H9 (cell line): ENCODE measurements at regions not wholly inside any gene's neighbourhood (a gene's known extent, or its start where the extent isn't known, plus 50 kb on each side); places are given as distances from the start of the nearest gene placed in this dataset.

ENCODE experiments used
- DNase-seq: peaks from one replicate; pipeline ENCODE4 v3.0.0-alpha.2; 2017
- H2AFZ ChIP-seq: one replicate; pipeline ENCODE4 v1.6.1; 2013; ENCODE audit warnings: mild to moderate bottlenecking, low read length, control low read depth, moderate library complexity
- H2AK5ac ChIP-seq: 2 replicates; pipeline ENCODE4 v1.6.1; 2013; ENCODE audit warnings: low read length, control low read depth, mixed read lengths; ENCODE audit not compliant: insufficient read length
- H2BK120ac ChIP-seq: one replicate; pipeline ENCODE4 v1.6.1; 2013; ENCODE audit warnings: low read depth, mild to moderate bottlenecking, low read length, control low read depth, inconsistent platforms; ENCODE audit not compliant: poor library complexity, severe bottlenecking
- H2BK12ac ChIP-seq: 2 replicates; pipeline ENCODE4 v1.6.1; 2013; ENCODE audit warnings: low read length, control low read depth, mixed read lengths, low read depth; ENCODE audit not compliant: insufficient read length
- H2BK15ac ChIP-seq: 2 replicates; pipeline ENCODE4 v1.6.1; 2013; ENCODE audit warnings: low read depth, low read length, control low read depth
- H2BK20ac ChIP-seq: one replicate; pipeline ENCODE4 v1.6.1; 2013; ENCODE audit warnings: low read depth, mild to moderate bottlenecking, low read length, control low read depth, inconsistent platforms; ENCODE audit not compliant: poor library complexity, severe bottlenecking
- H2BK5ac ChIP-seq: 2 replicates; pipeline ENCODE4 v1.6.1; 2013; ENCODE audit warnings: low read length, control low read depth, mixed read lengths; ENCODE audit not compliant: insufficient read length
- H3K14ac ChIP-seq: 2 replicates; pipeline ENCODE4 v1.6.1; 2013; ENCODE audit warnings: low read length, control low read depth; ENCODE audit not compliant: insufficient read depth
- H3K18ac ChIP-seq: 2 replicates; pipeline ENCODE4 v1.6.1; 2013; ENCODE audit warnings: low read depth, mild to moderate bottlenecking, mixed read lengths, low read length, control low read depth; ENCODE audit not compliant: insufficient read length
- H3K23ac ChIP-seq: 2 replicates; pipeline ENCODE4 v1.6.1; 2013; ENCODE audit warnings: low read length, control low read depth, mixed read lengths, low read depth; ENCODE audit not compliant: insufficient read length
- H3K23me2 ChIP-seq: 2 replicates; pipeline ENCODE4 v1.6.1; 2013; ENCODE audit warnings: low read depth, mild to moderate bottlenecking, mixed read lengths, low read length, control low read depth; ENCODE audit not compliant: insufficient read length, poor library complexity, severe bottlenecking
- H3K27ac ChIP-seq: 2 replicates; pipeline ENCODE4 v1.5.1; 2013; ENCODE audit warnings: low read length, control low read depth, mixed read lengths, low read depth; ENCODE audit not compliant: insufficient read length
- H3K27me3 ChIP-seq: 2 replicates; pipeline ENCODE4 v1.6.1; 2013; ENCODE audit warnings: low read length, control low read depth, inconsistent platforms; ENCODE audit not compliant: insufficient read depth
- H3K4ac ChIP-seq: 2 replicates; pipeline ENCODE4 v1.6.1; 2013; ENCODE audit warnings: low read depth, mild to moderate bottlenecking, control low read depth, inconsistent platforms, low read length, moderate library complexity
- H3K4me1 ChIP-seq: 2 replicates; pipeline ENCODE4 v1.6.1; 2013; ENCODE audit warnings: low read length, control low read depth, inconsistent platforms; ENCODE audit not compliant: insufficient read depth
- H3K4me2 ChIP-seq: 2 replicates; pipeline ENCODE4 v1.6.1; 2013; ENCODE audit warnings: low read length, control low read depth, mixed read lengths; ENCODE audit not compliant: insufficient read length, insufficient read depth
- H3K56ac ChIP-seq: 2 replicates; pipeline ENCODE4 v1.6.1; 2013; ENCODE audit warnings: low read depth, mild to moderate bottlenecking, mixed read lengths, low read length, control low read depth; ENCODE audit not compliant: insufficient read length
- H3K79me1 ChIP-seq: 2 replicates; pipeline ENCODE4 v1.6.1; 2013; ENCODE audit warnings: low read depth, mild to moderate bottlenecking, moderate library complexity, low read length, control low read depth, inconsistent platforms; ENCODE audit not compliant: insufficient read depth, poor library complexity, severe bottlenecking
- H3K79me2 ChIP-seq: 2 replicates; pipeline ENCODE4 v1.6.1; 2013; ENCODE audit warnings: low read length, control low read depth, inconsistent platforms; ENCODE audit not compliant: insufficient read depth
- H3K9ac ChIP-seq: 2 replicates; pipeline ENCODE4 v1.6.1; 2013; ENCODE audit warnings: low read length, control low read depth, mixed read lengths; ENCODE audit not compliant: insufficient read length; ENCODE audit errors: extremely low read depth
- H3K9me3 ChIP-seq: one replicate; pipeline ENCODE4 v1.6.1; 2013; ENCODE audit warnings: low read depth, low read length, inconsistent platforms; ENCODE audit not compliant: control insufficient read depth
- H3T11ph ChIP-seq: one replicate; pipeline ENCODE4 v1.6.1; 2013; ENCODE audit warnings: mild to moderate bottlenecking, low read length, control low read depth, inconsistent platforms
- H4K20me1 ChIP-seq: one replicate; pipeline ENCODE4 v1.6.1; 2013; ENCODE audit not compliant: control insufficient read depth, insufficient read length, insufficient read depth
- H4K5ac ChIP-seq: 2 replicates; pipeline ENCODE4 v1.6.1; 2013; ENCODE audit warnings: low read depth, mild to moderate bottlenecking, mixed read lengths, low read length, control low read depth; ENCODE audit not compliant: insufficient read length
- H4K8ac ChIP-seq: replicated peaks from 2 replicates; pipeline ENCODE4 v1.6.1; 2013; ENCODE audit warnings: low read length, control low read depth, mixed read lengths, low read depth; ENCODE audit not compliant: insufficient read length
- H4K91ac ChIP-seq: 2 replicates; pipeline ENCODE4 v1.6.1; 2013; ENCODE audit warnings: low read depth, mild to moderate bottlenecking, moderate library complexity, mixed read lengths, low read length, control low read depth; ENCODE audit not compliant: insufficient read length
- H3K27ac Mint-ChIP-seq, 3 experiments: 2 replicates in 2 of 3; 3 replicates in 1 of 3; pipeline ENCODE4 v1.8.0; 2020 to 2021; ENCODE audit warnings: mixed read lengths in 3 of 3, mild to moderate bottlenecking in 1 of 3, moderate library complexity in 1 of 3
- H3K27me3 Mint-ChIP-seq: 2 replicates; pipeline ENCODE4 v1.8.0; 2021; ENCODE audit warnings: low read depth, mild to moderate bottlenecking, moderate library complexity, mixed read lengths
- H3K36me3 Mint-ChIP-seq, 3 experiments: 2 replicates in 2 of 3; 3 replicates in 1 of 3; pipeline ENCODE4 v1.8.0; 2020 to 2021; ENCODE audit warnings: low read depth in 3 of 3, mixed read lengths in 3 of 3; ENCODE audit not compliant: insufficient read depth in 1 of 3
- H3K4me1 Mint-ChIP-seq, 2 experiments: 2 replicates each; pipeline ENCODE4 v1.8.0; 2020; ENCODE audit warnings: mixed read lengths in 2 of 2
- H3K4me3 Mint-ChIP-seq, 2 experiments: 2 replicates in 1 of 2; 3 replicates in 1 of 2; pipeline ENCODE4 v1.8.0; 2020 to 2021; ENCODE audit warnings: mild to moderate bottlenecking in 2 of 2, mixed read lengths in 2 of 2, moderate library complexity in 1 of 2
- H3K9me3 Mint-ChIP-seq, 2 experiments: 2 replicates in 1 of 2; 3 replicates in 1 of 2; pipeline ENCODE4 v1.8.0; 2020; ENCODE audit warnings: mild to moderate bottlenecking in 2 of 2, mixed read lengths in 2 of 2, moderate library complexity in 1 of 2
- CTCF ChIP-seq: fragments of 200-600 bp; sonication (generic); conservative IDR thresholded peaks from 3 replicates; pipeline ENCODE4 v1.8.0; 2021; ENCODE audit warnings: antibody characterized with exemption, mild to moderate bottlenecking
- WGBS: extraction: QIAGEN DNeasy Blood & Tissue Kit; methylation state at CpG from one replicate; pipeline ENCODE4 v1.1.7; 2013; ENCODE audit warnings: missing lambda C conversion rate, low lambda C conversion rate, mixed read lengths; ENCODE audit not compliant: insufficient read length; ENCODE audit errors: extremely low coverage; 5-methylcytosine and 5-hydroxymethylcytosine counted together

GRCh38 chr2:228465408-228465807 is 283.9 kb upstream of the SPHKAP start:
- no peaks in the 10 kb centered on the region for H3K79me1 ChIP-seq
- no peak overlapping the region for H3K56ac ChIP-seq
- 0 out of 4 replicates have a peak, but pooled peaks cover 0 to 4% of the 10 kb centered on the region in 2 experiments for H3K4me1 Mint-ChIP-seq

More at GRCh38 chr2:228465408-228465807, 283.9 kb upstream of the SPHKAP start:
- Mint-ChIP-seq H3K9me3 (peaks cover 0 to 18% of the 10 kb centered on the region in 2 experiments; a peak in 3 of 5 replicates), H3K36me3 (0 out of 7 replicates have a peak, but pooled peaks cover 0 to 2% (median 0%) of the 10 kb centered on the region in 3 experiments), H3K27me3 (no peaks in the 10 kb centered on the region), H3K4me3 (no peak overlapping the region), H3K27ac (no peak overlapping the region; a peak in 1 of 7 replicates)
- Histone ChIP-seq H3K9me3 (no peaks in the 10 kb centered on the region), H3T11ph (no peak overlapping the region), H3K79me2 (no peaks in the 10 kb centered on the region), H3K23me2 (no peaks in the 10 kb centered on the region), H3K4me2 (no peak overlapping the region), H4K5ac (no peak overlapping the region), H3K4me1 (no peaks in the 10 kb centered on the region), H2BK5ac (no peak overlapping the region), H4K8ac (no peak overlapping the region), H2AFZ (no peak overlapping the region), H3K18ac (no peak overlapping the region), H3K27ac (no peak overlapping the region), H3K4ac (no peak overlapping the region), H3K23ac (no peak overlapping the region), H2BK15ac (no peak overlapping the region), H3K27me3 (no peaks in the 10 kb centered on the region), H4K91ac (no peak overlapping the region), H3K9ac (no peak overlapping the region), H2BK120ac (no peak overlapping the region), H4K20me1 (no peaks in the 10 kb centered on the region), H3K14ac (no peak overlapping the region), H2BK12ac (no peak overlapping the region), H2AK5ac (no peak overlapping the region), H2BK20ac (no peak overlapping the region)
- TF ChIP-seq CTCF, result no peak
- WGBS, result no CpG with 5 or more reads among the region's 4 CpGs
- DNase-seq, result no peak
